GM12892 (cell line): ENCODE measurements at regions not wholly inside any gene's neighbourhood (a gene's known extent, or its start where the extent isn't known, plus 50 kb on each side); places are given as distances from the start of the nearest gene placed in this dataset.

ENCODE experiments used
- POLR2A ChIP-seq: IDR thresholded peaks from 2 replicates; pipeline ENCODE4 v1.6.1; 2011; ENCODE audit warnings: low read depth, low read length, control low read depth
- TAF1 ChIP-seq: IDR thresholded peaks from 2 replicates; pipeline ENCODE4 v1.6.1; 2011; ENCODE audit warnings: low read depth, mild to moderate bottlenecking, control low read depth, low read length, borderline replicate concordance

- no peak for TF ChIP-seq TAF1
- no peak for TF ChIP-seq POLR2A
These were observed 974.5 kb upstream of the HS3ST1 start for GRCh38 chr4:12403175-12403574.
